ENCODE measurements at regions not wholly inside any gene's neighbourhood (a gene's known extent, or its start where the extent isn't known, plus 50 kb on each side); places are given as distances from the start of the nearest gene placed in this dataset.

DNA sequence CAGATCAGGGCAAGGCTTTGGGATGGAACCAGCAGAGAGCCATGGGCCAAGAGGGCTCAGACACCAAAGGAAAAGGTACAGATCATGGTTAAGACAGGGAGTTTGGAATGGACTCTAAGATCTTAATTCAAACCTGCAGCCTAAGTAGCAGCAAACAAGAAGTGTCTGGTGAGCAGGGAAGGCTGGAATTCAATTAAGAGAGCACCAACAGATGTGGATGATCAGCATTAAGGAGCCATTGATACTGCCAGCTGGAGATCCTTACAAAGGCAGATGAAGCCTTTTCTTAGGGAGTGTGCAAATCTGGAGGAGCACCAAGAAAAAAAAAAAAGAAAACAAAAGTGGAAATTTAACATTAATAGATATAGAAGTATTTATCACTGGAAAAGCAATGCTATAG lies 516.8 kb downstream of the RASEF start:
- DNase-seq (ENCODE audit: low read depth, low spot score) = no peak

GRCh38 chr9:82547995-82548394 lies 514.9 kb downstream of the RASEF start:
- no peak for DNase-seq (ENCODE audit: low read depth, low spot score)

DNA sequence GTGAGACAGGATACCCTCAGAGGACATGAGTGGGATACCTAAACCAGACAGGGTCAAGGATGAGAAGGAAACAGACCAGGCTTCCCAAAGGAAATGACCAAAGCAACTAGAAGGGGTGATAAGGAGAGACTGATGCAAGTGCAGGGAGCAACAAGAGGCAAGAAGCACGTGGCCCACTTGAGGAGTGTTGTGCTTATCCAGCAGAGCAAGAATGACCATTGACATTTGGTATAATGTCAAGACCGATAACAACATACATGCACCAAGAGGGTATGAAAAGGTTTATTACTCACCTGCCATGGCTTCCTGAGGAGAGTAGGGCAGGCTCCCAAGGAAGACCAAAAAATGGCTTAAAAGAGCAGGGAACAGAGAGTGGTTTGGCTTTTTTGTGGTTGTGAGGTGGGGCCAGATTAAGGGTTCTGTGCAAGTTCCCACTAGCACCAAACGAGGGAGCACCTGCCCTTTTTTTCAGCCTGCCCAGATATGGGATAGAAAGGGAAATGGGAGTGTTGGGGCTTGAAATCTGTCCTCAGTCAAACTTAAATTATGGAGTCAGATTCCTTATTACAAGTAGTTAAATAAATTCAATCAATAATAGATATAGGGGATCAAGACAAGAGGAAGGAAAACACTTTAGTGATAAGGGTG lies 513.6 kb downstream of the RASEF start:
- DNase-seq (ENCODE audit: low read depth, low spot score) = no peak

DNA sequence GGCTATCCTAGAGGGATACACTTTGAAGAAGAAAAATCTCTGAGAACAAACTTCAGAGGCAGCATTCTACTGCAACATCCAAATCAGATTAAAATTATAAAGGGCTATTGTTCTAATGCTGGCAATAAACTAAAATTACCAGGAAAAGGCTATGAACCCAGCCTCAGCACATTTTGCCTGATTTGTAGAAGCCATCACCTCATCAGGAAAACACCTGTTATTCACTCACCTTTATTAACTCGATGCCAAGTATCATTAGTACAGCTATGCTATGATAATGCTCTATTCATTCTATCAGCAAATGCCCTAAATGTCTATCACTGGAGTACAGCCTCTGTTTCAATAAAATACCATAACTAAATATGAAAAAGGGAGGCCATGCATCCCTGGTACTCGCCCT lies 510.2 kb downstream of the RASEF start:
- DNase-seq (ENCODE audit: low read depth, low spot score) = no peak

- DNase-seq (ENCODE audit: low read depth, low spot score) = no peak
Measured at GRCh38 chr9:82553654-82554366, 509.1 kb downstream of the RASEF start.

DNA sequence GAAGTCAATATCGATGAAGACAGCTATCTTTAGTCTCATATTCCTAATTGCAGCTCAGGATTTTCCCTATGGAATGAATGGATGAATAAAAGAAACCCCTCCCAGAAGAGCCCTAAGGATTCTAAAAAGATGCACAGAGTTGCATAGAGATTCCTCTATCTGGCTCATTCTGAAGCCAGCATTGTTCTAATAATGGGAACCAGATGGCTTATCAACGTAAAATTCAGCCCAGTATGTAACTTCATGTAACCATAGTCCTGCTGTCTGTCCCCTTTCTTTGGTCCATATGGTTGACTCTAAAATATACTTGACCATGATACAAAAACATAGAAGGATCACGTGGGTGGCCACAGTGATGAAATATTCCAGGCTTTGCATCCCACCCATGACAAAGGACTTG lies 508.6 kb downstream of the RASEF start:
- DNase-seq (ENCODE audit: low read depth, low spot score) = no peak

GRCh38 chr9:82555031-82555430 lies 507.9 kb downstream of the RASEF start:
- DNase-seq (ENCODE audit: low read depth, low spot score) = no peak

- DNase-seq (ENCODE audit: low read depth, low spot score) = no peak
Measured at GRCh38 chr9:82555431-82556051, 507.4 kb downstream of the RASEF start.

DNA sequence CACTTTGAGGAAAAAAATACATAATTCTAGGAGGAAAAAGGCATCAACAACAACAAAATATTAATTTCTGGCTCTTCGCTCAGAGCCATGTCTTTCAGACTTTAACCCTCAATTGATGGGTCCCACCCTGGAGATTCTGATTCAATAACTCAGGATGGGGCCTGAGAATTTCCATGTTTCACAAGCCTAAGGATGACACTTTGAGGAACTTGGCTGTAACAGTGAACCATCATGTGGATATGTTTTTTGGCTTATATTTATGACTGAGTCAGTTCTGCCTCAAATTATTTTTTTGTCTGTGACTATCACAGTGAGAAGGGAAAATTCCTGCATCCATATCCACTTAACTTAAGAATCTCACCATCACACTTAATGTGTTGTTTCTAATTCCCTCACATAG lies 504.6 kb downstream of the RASEF start:
- no peak for DNase-seq (ENCODE audit: low read depth, low spot score)

GRCh38 chr9:82558855-82559630 lies 503.9 kb downstream of the RASEF start:
- DNase-seq (ENCODE audit: low read depth, low spot score) = no peak

- no peak for DNase-seq (ENCODE audit: low read depth, low spot score)
Measured at GRCh38 chr9:82560036-82560435, 502.9 kb downstream of the RASEF start.

DNA sequence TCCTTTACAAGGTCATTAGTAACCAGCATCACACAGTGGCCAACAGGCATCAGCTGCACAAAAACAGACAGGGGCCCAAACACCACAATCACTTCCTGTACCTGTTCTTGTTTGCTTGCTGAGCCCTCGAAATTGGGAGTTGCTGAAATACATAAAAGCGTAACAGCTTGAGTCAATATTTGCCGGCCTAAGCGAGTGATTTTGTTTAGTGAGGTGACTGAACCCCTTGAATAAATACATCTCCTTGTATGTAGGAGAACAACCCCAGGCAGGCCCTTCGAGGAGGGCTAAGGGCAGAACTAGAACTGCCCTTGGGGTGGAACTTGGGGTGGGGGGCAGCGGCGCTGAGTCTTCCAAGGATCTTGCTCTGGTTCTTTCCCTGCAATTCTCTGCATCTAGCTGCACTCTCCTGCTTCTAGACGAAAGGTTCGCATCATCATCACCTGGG lies 502.5 kb downstream of the RASEF start:
- no peak for DNase-seq (ENCODE audit: low read depth, low spot score)

DNA sequence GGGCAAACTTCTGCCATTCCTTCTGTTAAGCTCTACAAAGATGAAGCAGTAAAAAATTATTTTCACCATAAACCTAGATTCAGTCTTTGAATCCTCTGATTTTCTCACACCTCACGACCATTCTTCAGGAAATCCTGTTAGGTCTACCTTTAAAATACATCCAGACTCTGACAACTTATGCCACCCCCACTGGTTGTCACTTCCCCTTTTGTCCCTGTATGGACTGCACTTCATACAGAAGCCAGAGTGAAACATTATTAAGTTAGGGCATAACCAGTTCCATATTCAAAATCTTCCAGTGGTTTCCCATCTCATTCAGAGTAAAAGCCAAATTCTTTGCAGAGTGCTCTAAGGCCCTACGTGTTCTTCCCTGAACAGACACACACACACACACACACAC lies 499.8 kb downstream of the RASEF start:
- no peak for DNase-seq (ENCODE audit: low read depth, low spot score)

DNA sequence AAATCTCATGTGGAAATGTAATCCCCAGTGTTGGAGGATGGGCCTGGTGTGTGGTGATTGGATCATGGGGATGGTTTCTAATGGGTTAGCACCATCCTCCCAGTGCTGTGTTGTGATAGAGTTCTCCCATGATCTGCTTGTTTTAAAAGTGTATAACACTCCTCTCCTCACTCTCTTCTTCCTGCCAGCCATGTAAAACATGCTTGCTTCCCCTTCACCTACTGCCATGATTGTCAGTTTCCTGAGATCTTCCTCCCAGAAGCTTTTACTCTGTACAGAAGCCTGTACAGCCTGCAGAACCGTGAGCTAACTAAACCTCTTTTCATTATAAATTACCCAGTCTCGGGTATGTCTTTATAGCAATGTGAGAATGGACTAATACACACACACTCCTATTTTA lies 499.1 kb downstream of the RASEF start:
- no peak for DNase-seq (ENCODE audit: low read depth, low spot score)

- DNase-seq (ENCODE audit: low read depth, low spot score) = no peak
Measured at GRCh38 chr9:82565188-82565969, 497.6 kb downstream of the RASEF start.

- DNase-seq (ENCODE audit: low read depth, low spot score) = no peak
Measured at GRCh38 chr9:82567953-82568352, 495.0 kb downstream of the RASEF start.

DNA sequence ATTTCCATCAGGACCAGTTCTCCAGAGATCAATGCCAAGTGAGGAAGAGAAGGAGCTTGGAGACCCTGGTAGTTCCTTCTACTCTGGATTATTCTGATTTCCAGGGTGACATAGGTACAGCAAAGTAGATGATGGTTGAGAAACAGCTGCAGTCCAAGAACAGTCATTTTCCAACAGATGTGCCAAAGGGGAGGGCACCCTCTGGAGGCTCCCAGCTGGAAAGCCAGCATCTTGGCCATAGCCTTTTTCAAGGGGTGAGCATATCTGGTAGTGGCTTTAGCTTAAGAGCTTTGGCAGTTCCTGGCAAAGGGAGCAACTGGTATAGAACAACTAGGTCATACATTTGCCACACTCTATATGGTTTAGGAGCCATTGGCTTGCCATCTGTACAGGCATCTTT lies 492.7 kb downstream of the RASEF start:
- no peak for DNase-seq (ENCODE audit: low read depth, low spot score)

DNA sequence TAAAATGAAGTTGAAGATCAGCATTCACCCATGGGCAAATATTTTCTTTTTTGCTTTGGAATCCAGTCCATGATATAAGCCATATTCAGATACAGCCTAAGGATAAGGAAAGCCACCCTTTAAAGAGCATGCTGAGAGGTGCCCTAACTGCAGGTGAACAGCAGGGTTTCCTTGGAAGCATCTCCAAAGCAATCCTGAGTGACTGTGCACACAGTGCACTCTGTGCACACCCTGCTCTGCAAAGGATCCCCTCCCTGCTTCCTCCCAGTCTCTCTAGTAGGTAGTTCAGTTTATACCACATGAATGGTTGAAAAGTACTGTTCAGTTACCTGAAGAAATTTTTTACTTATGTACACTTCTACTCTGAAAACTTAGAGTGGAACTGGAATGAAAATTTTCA lies 491.4 kb downstream of the RASEF start:
- no peak for DNase-seq (ENCODE audit: low read depth, low spot score)

DNA sequence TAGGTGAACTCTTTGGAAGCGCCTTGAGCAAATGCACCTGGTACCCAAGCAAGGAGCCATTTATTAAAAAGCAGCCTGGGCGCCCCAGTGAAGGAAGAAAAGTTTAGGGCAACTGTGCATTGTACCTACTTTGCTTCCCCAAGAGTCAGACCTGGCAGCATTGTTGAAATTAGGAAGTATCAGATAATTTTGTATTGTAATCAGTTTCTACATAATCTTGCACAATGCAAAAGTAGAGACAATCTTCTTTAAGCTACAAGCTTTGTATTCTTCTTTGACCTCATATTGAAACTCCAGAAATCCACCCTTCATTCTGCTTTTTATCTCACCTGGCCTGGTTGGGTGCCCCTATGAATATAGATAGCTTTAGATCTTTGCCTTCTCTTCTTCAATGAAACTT lies 490.8 kb downstream of the RASEF start:
- DNase-seq (ENCODE audit: low read depth, low spot score) = no peak

DNA sequence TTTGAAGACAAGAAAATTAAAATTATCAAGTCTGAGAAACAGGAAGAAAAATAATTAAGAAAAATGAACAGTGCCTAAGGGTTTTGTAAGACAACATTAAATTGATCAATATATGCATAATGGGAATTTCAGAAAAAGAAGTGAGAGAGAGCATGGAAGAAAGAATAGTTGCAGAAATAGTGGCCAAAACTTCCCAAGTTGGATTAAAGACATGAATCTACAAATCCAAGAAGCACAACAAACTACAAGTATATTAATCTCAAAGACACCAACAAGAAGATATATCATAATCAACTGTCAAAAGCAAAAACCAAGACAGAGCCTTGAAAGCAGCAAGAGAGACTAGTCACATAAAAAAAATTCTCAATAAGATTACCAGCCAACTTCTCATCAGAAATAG lies 488.0 kb downstream of the RASEF start:
- DNase-seq (ENCODE audit: low read depth, low spot score) = no peak

GRCh38 chr9:82580921-82581320 lies 482.0 kb downstream of the RASEF start:
- no peak for DNase-seq (ENCODE audit: low read depth, low spot score)

GRCh38 chr9:82581516-82581915 lies 481.4 kb downstream of the RASEF start:
- DNase-seq (ENCODE audit: low read depth, low spot score) = no peak
